Activated CD4-positive, alpha-beta T cell treated with anti-CD3 and anti-CD28 coated beads for 36 hours (primary cell): ENCODE measurements at regions not wholly inside any gene's neighbourhood (a gene's known extent, or its start where the extent isn't known, plus 50 kb on each side); places are given as distances from the start of the nearest gene placed in this dataset.

Source experiments
- ATAC-seq: fragments of 200-7000 bp; cut with Tn5 transposase; one replicate; pipeline ENCODE4 v1.10.0; 2021; ENCODE audit warnings: mild to moderate bottlenecking, moderate library complexity
- CTCF ChIA-PET: fragments of 350-600 bp; sonication (Branson Sonifier 250); formaldehyde crosslinking; loops from one replicate; lab custom pipeline; 2021; ENCODE audit warnings: antibody characterized with exemption; lab: Charles Lee
- POLR2A ChIA-PET: fragments of 350-600 bp; sonication (Branson Sonifier 250); formaldehyde crosslinking; loops from one replicate; lab custom pipeline; 2021; ENCODE audit warnings: antibody characterized with exemption, inconsistent platforms; lab: Charles Lee
- DNase-seq: peaks from one replicate; pipeline ENCODE4 v3.0.0-alpha.2; 2020
- H3K27ac Mint-ChIP-seq: one replicate; pipeline ENCODE4 v1.8.0; 2021; ENCODE audit warnings: mixed read lengths
- H3K27me3 Mint-ChIP-seq: one replicate; pipeline ENCODE4 v1.8.0; 2021; ENCODE audit warnings: mixed read lengths
- H3K36me3 Mint-ChIP-seq: one replicate; pipeline ENCODE4 v1.8.0; 2021; ENCODE audit warnings: low read depth, mixed read lengths
- H3K4me1 Mint-ChIP-seq: one replicate; pipeline ENCODE4 v1.8.0; 2021; ENCODE audit warnings: mixed read lengths
- H3K4me3 Mint-ChIP-seq: one replicate; pipeline ENCODE4 v1.8.0; 2021; ENCODE audit warnings: mild to moderate bottlenecking, moderate library complexity, mixed read lengths
- H3K9me3 Mint-ChIP-seq: one replicate; pipeline ENCODE4 v1.8.0; 2021; ENCODE audit warnings: low read depth, mixed read lengths
- intact Hi-C, 2 experiments: fragments of 100-400 bp; cut with DNase I in 1 of 2; cut with micrococcal nuclease in 1 of 2; formaldehyde crosslinking; loops; one replicate each; pipeline versions ENCODE4 v1.14.2 to v1.15.1; 2022 to 2024; cut with DNase I, micrococcal nuclease

DNA sequence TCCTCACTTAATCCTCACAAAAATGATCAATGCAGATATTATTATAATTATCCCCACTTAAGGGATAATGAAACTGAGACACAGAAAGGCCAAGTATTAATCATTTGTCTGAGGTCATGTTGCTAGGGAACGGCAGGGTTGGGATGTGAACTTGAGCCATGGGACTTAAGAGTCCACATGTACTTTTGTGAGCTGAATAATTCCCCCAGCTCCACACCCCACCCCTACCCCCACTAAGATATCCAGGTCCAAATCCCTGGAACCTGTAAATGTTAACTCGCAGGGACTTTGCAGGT is 290.5 kb upstream of the GADL1 start:
- ATAC-seq, result no peak
- no peaks in the 10 kb centered on the region for H3K9me3 Mint-ChIP-seq
- no peaks in the 10 kb centered on the region for H3K36me3 Mint-ChIP-seq
- DNase-seq, result no peak
- H3K4me1 Mint-ChIP-seq, result no peaks in the 10 kb centered on the region
- H3K27me3 Mint-ChIP-seq, result no peaks in the 10 kb centered on the region
- no peak overlapping the region for H3K27ac Mint-ChIP-seq
- no peak overlapping the region for H3K4me3 Mint-ChIP-seq
- CTCF ChIA-PET, result interaction anchor here (1.7 kb wide), 1 partner anchor 17 kb away, joined by 4 read pairs; no protein-coding TSS in a partner anchor
- intact Hi-C loops, result no loop called here
- POLR2A ChIA-PET, result no interaction called here

- ATAC-seq (no peak), DNase-seq (no peak)
- Mint-ChIP-seq H3K27me3 (no peaks in the 10 kb centered on the region), H3K4me3 (no peak overlapping the region), H3K4me1 (no peaks in the 10 kb centered on the region), H3K36me3 (no peaks in the 10 kb centered on the region), H3K27ac (no peak overlapping the region), H3K9me3 (no peaks in the 10 kb centered on the region)
- POLR2A ChIA-PET, result interaction anchor here (0.6 kb wide), 1 partner anchor 474 kb away, joined by 5 read pairs; no protein-coding TSS in a partner anchor
- intact Hi-C loops, result no loop called here
- CTCF ChIA-PET, result interaction anchor here (1.7 kb wide), 1 partner anchor 18 kb away, joined by 4 read pairs; no protein-coding TSS in a partner anchor
Measured at GRCh38 chr3:31186041-31186440, 291.6 kb upstream of the GADL1 start.

DNA sequence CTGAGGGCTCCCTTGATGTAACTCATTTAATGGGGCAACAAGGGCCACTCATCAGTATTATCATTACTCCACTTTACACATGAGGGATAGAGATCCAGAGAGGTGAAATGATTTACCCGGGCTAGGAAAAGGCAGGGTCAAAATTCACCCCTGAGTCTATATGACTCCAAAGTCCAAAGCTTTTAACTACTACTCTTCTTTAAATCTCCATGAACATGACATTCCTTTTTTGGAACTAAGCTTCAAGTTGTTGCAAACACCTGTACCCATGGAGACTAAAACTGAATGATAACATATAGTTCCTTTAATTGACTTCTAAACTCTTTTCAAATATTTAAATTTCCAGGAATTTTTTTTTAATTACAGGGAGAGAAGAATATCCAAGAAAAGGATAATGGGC is 292.9 kb upstream of the GADL1 start:
- H3K4me1 Mint-ChIP-seq, result no peaks in the 10 kb centered on the region
- no peaks in the 10 kb centered on the region for H3K36me3 Mint-ChIP-seq
- no peak for DNase-seq
- intact Hi-C loops, result no loop called here
- ATAC-seq, result no peak
- no peak overlapping the region for H3K27ac Mint-ChIP-seq
- H3K4me3 Mint-ChIP-seq, result no peak overlapping the region
- no peaks in the 10 kb centered on the region for H3K27me3 Mint-ChIP-seq
- CTCF ChIA-PET, result interaction anchor here (0.7 kb wide), 1 partner anchor 120 kb away, joined by 3 read pairs; no protein-coding TSS in a partner anchor
- POLR2A ChIA-PET, result no interaction called here
- no peaks in the 10 kb centered on the region for H3K9me3 Mint-ChIP-seq

DNA sequence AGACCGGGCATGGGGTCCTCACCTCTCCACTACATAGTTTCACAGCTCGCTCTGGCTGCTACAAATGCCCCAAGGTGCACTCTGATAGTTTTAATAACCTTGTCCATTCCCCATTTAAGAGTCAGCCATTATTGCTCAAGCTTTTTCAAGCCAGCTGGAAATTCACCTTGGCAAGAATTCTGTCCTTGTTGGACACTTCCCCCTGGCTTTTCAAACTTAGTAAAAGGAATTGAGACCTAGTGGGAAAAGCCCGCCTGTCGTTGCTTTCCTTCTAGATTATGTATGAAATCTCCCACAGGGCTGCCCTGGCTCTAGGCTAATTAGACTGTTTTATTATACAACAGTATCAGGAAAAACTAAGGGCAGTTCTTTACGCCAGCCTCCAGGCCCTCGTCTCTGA is 293.7 kb upstream of the GADL1 start:
- no peaks in the 10 kb centered on the region for H3K27me3 Mint-ChIP-seq
- DNase-seq, result no peak
- intact Hi-C loops, result no loop called here
- no peaks in the 10 kb centered on the region for H3K9me3 Mint-ChIP-seq
- no peaks in the 10 kb centered on the region for H3K36me3 Mint-ChIP-seq
- no peak overlapping the region for H3K4me3 Mint-ChIP-seq
- peaks cover 1% of the 10 kb centered on the region for H3K4me1 Mint-ChIP-seq
- POLR2A ChIA-PET, result no interaction called here
- CTCF ChIA-PET, result no interaction called here
- ATAC-seq, result no peak
- H3K27ac Mint-ChIP-seq, result no peak overlapping the region

DNA sequence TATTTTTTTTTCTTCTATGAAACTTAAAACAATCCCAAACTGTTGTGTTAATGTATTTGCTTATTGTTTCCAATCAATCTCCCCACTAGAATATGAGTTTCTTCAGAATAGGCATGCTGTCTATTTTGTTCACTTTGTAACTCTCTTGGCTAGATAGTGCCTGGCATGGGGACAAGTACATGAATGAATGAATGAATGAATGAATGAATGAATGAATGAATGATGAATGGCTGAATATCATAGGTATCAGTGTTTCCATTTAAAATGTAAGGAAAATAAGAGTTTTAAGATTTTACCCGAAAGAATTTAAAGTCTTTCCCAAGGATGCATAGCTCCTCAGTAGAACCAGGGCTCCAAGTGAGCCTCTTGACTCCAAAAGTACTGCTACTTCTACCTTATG is 294.9 kb upstream of the GADL1 start:
- intact Hi-C loops, result no loop called here
- ATAC-seq, result no peak
- Mint-ChIP-seq H3K4me1 (peaks cover 9% of the 10 kb centered on the region), H3K36me3 (no peaks in the 10 kb centered on the region), H3K27ac (no peak overlapping the region), H3K9me3 (no peaks in the 10 kb centered on the region), H3K27me3 (no peaks in the 10 kb centered on the region), H3K4me3 (no peak overlapping the region)
- CTCF ChIA-PET, result no interaction called here
- DNase-seq, result no peak
- POLR2A ChIA-PET, result no interaction called here

GRCh38 chr3:31189971-31190370 is 295.5 kb upstream of the GADL1 start:
- H3K36me3 Mint-ChIP-seq, result no peaks in the 10 kb centered on the region
- DNase-seq (no peak), ATAC-seq (no peak)
- H3K4me3 Mint-ChIP-seq, result no peak overlapping the region
- no peaks in the 10 kb centered on the region for H3K27me3 Mint-ChIP-seq
- H3K9me3 Mint-ChIP-seq, result no peaks in the 10 kb centered on the region
- POLR2A ChIA-PET, result no interaction called here
- H3K4me1 Mint-ChIP-seq, result peaks cover 9% of the 10 kb centered on the region
- CTCF ChIA-PET, result interaction anchor here (1.1 kb wide), 1 partner anchor 10 kb away, joined by 3 read pairs; no protein-coding TSS in a partner anchor
- intact Hi-C loops, result no loop called here
- no peak overlapping the region for H3K27ac Mint-ChIP-seq

GRCh38 chr3:31191354-31191753 is 296.9 kb upstream of the GADL1 start:
- ChIA-PET CTCF (no interaction called here), POLR2A (no interaction called here)
- DNase-seq, result no peak
- Mint-ChIP-seq H3K9me3 (no peaks in the 10 kb centered on the region), H3K4me1 (peaks cover 9% of the 10 kb centered on the region), H3K27me3 (no peaks in the 10 kb centered on the region), H3K36me3 (no peaks in the 10 kb centered on the region), H3K27ac (no peak overlapping the region), H3K4me3 (no peak overlapping the region)
- intact Hi-C loops, result no loop called here
- no peak for ATAC-seq

DNA sequence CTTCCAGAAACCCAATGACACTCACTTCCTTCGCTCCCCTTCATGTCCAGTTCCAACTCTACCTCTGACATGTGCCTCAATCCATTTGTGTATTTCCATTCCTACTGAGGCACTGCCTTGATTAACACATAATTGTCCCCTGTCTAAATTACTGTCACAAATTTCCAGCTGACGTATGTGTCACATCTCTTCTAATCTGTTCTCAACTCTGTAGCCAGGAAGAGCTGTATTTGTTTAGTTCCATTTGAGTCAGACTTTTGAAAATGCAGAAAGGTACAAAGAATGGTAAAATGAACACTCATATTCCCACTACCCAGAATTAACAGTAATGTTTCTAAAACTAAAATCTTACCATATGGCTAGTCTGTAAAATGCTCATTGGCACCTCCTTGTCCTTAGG is 299.0 kb upstream of the GADL1 start:
- Mint-ChIP-seq H3K4me3 (no peak overlapping the region), H3K27me3 (no peaks in the 10 kb centered on the region), H3K36me3 (no peaks in the 10 kb centered on the region), H3K27ac (peak overlapping the region; percentile 5), H3K4me1 (peaks cover 9% of the 10 kb centered on the region), H3K9me3 (no peaks in the 10 kb centered on the region)
- intact Hi-C loops, result no loop called here
- CTCF ChIA-PET, result no interaction called here
- no peak for DNase-seq
- POLR2A ChIA-PET, result no interaction called here
- peak; percentile 73 for ATAC-seq

- peaks cover 9% of the 10 kb centered on the region for H3K4me1 Mint-ChIP-seq
- DNase-seq, result no peak
- ChIA-PET CTCF (no interaction called here), POLR2A (no interaction called here)
- no peaks in the 10 kb centered on the region for H3K9me3 Mint-ChIP-seq
- intact Hi-C loops, result no loop called here
- peak; percentile 16 for ATAC-seq
- no peaks in the 10 kb centered on the region for H3K27me3 Mint-ChIP-seq
- H3K36me3 Mint-ChIP-seq, result no peaks in the 10 kb centered on the region
- H3K27ac Mint-ChIP-seq, result no peak overlapping the region
- no peak overlapping the region for H3K4me3 Mint-ChIP-seq
Measured at GRCh38 chr3:31193871-31194270, 299.4 kb upstream of the GADL1 start.

DNA sequence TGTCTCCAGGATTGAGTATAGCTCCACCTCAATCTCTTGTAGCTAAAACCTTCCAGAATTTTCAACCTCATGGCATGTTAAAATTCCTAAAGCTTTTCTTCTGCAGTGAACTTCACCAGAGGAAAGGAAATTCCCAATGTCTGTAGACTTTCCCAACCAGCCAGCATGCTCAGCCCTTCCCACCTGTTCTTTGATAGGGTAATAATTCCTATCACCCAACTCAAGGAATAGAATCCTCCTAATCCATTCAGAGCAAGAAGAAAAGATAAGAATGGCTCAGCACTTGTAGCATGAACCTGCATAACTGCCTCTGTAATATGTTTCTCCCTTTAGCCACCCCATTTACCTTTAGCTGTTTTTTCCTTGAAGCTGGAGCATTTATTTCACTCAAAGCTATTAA is 301.8 kb upstream of the GADL1 start:
- no peak for DNase-seq
- H3K27ac Mint-ChIP-seq, result no peak overlapping the region
- no peaks in the 10 kb centered on the region for H3K36me3 Mint-ChIP-seq
- peaks cover 9% of the 10 kb centered on the region for H3K4me1 Mint-ChIP-seq
- H3K9me3 Mint-ChIP-seq, result peaks cover 2% of the 10 kb centered on the region
- ChIA-PET POLR2A (no interaction called here), CTCF (interaction anchor here (0.8 to 1.1 kb wide), 2 partner anchors 10 to 333 kb away, joined by 3 read pairs; no protein-coding TSS in a partner anchor)
- no peak for ATAC-seq
- no peaks in the 10 kb centered on the region for H3K27me3 Mint-ChIP-seq
- no peak overlapping the region for H3K4me3 Mint-ChIP-seq
- intact Hi-C loops, result no loop called here

DNA sequence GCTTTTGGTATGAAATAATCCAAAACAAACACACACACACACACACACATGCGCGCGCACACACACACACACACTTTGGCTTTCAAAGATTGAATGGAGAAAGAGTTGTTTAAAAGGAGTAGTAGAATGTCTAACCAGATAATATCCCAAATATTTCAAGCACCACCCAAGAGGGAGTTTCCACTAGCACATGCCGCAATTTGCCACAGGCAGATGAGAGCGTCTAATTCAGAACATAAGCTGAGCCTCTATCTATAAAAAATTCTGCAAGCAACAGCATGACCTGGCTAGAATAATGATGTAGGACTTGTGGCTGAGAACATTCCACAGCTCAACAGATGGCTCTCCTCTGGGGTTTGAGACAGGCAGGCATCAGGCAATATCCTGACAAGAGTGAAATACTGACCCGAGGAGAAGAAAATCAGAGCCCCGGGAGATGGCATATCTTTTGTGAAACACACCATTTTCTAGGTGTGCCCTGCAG is 302.5 kb upstream of the GADL1 start:
- Mint-ChIP-seq H3K9me3 (peaks cover 2% of the 10 kb centered on the region), H3K4me1 (peaks cover 9% of the 10 kb centered on the region), H3K36me3 (no peaks in the 10 kb centered on the region), H3K4me3 (no peak overlapping the region), H3K27me3 (no peaks in the 10 kb centered on the region), H3K27ac (no peak overlapping the region)
- ChIA-PET POLR2A (no interaction called here), CTCF (interaction anchor here (1.1 kb wide), 1 partner anchor 9 kb away, joined by 3 read pairs; no protein-coding TSS in a partner anchor)
- intact Hi-C loops, result no loop called here
- no peak for ATAC-seq
- DNase-seq, result no peak

GRCh38 chr3:31197941-31198340 is 303.5 kb upstream of the GADL1 start:
- intact Hi-C loops, result no loop called here
- DNase-seq (no peak), ATAC-seq (no peak)
- Mint-ChIP-seq H3K4me3 (no peak overlapping the region), H3K9me3 (peaks cover 2% of the 10 kb centered on the region), H3K36me3 (no peaks in the 10 kb centered on the region), H3K27ac (no peak overlapping the region), H3K27me3 (no peaks in the 10 kb centered on the region), H3K4me1 (peaks cover 9% of the 10 kb centered on the region)
- POLR2A ChIA-PET, result no interaction called here
- CTCF ChIA-PET, result no interaction called here
